ENCODE measurements at regions not wholly inside any gene's neighbourhood (a gene's known extent, or its start where the extent isn't known, plus 50 kb on each side); places are given as distances from the start of the nearest gene placed in this dataset.

GRCh38 chr5:56489272-56489671, 256.1 kb upstream of the ANKRD55 start:
- Histone ChIP-seq H3K4me1 (ENCODE audit: control insufficient read depth, insufficient read depth, low read length) (peaks cover 22% of the 10 kb centered on the region), H3K9ac (ENCODE audit: low read length) (no peak overlapping the region), H3K4me3 (ENCODE audit: low read length) (no peak overlapping the region)

GRCh38 chr5:56487528-56488115, 254.5 kb upstream of the ANKRD55 start:
- Histone ChIP-seq H3K4me3 (ENCODE audit: low read length) (no peak overlapping the region), H3K9ac (ENCODE audit: low read length) (no peak overlapping the region), H3K4me1 (ENCODE audit: control insufficient read depth, insufficient read depth, low read length) (peaks cover 22% of the 10 kb centered on the region), H3K9me3 (ENCODE audit: control insufficient read depth, low read length) (no peaks in the 10 kb centered on the region), H3K36me3 (ENCODE audit: control insufficient read depth, insufficient read depth, low read length) (no peaks in the 10 kb centered on the region), H3K27me3 (ENCODE audit: control insufficient read depth, insufficient read depth, low read length) (no peaks in the 10 kb centered on the region)

More at GRCh38 chr5:56489272-56489671, 256.1 kb upstream of the ANKRD55 start:
- no peaks in the 10 kb centered on the region for H3K27me3 ChIP-seq (ENCODE audit: control insufficient read depth, insufficient read depth, low read length)
- H3K9me3 ChIP-seq (ENCODE audit: control insufficient read depth, low read length) = no peaks in the 10 kb centered on the region
- no peaks in the 10 kb centered on the region for H3K36me3 ChIP-seq (ENCODE audit: control insufficient read depth, insufficient read depth, low read length)

GRCh38 chr5:56482363-56482762, 249.2 kb upstream of the ANKRD55 start:
- Histone ChIP-seq H3K4me1 (ENCODE audit: control insufficient read depth, insufficient read depth, low read length) (peaks cover 22% of the 10 kb centered on the region), H3K9ac (ENCODE audit: low read length) (no peak overlapping the region), H3K4me3 (ENCODE audit: low read length) (no peak overlapping the region), H3K27me3 (ENCODE audit: control insufficient read depth, insufficient read depth, low read length) (peaks cover 24% of the 10 kb centered on the region), H3K9me3 (ENCODE audit: control insufficient read depth, low read length) (no peaks in the 10 kb centered on the region), H3K36me3 (ENCODE audit: control insufficient read depth, insufficient read depth, low read length) (no peaks in the 10 kb centered on the region)

- peaks cover 24% of the 10 kb centered on the region for H3K27me3 ChIP-seq (ENCODE audit: control insufficient read depth, insufficient read depth, low read length)
- peak overlapping the region; percentile 61 for H3K9ac ChIP-seq (ENCODE audit: low read length)
- H3K4me1 ChIP-seq (ENCODE audit: control insufficient read depth, insufficient read depth, low read length) = peaks cover 22% of the 10 kb centered on the region
- no peaks in the 10 kb centered on the region for H3K36me3 ChIP-seq (ENCODE audit: control insufficient read depth, insufficient read depth, low read length)
- H3K4me3 ChIP-seq (ENCODE audit: low read length) = peak overlapping the region; percentile 57
- H3K9me3 ChIP-seq (ENCODE audit: control insufficient read depth, low read length) = no peaks in the 10 kb centered on the region
These were observed 248.6 kb upstream of the ANKRD55 start for GRCh38 chr5:56481428-56482357.

GRCh38 chr5:56480705-56481427, 247.7 kb upstream of the ANKRD55 start:
- peak overlapping the region; percentile 57 for H3K4me3 ChIP-seq (ENCODE audit: low read length)
- H3K9ac ChIP-seq (ENCODE audit: low read length) = peak overlapping the region; percentile 61
- H3K9me3 ChIP-seq (ENCODE audit: control insufficient read depth, low read length) = no peaks in the 10 kb centered on the region
- peaks cover 24% of the 10 kb centered on the region for H3K27me3 ChIP-seq (ENCODE audit: control insufficient read depth, insufficient read depth, low read length)
- peaks cover 22% of the 10 kb centered on the region for H3K4me1 ChIP-seq (ENCODE audit: control insufficient read depth, insufficient read depth, low read length)
- no peaks in the 10 kb centered on the region for H3K36me3 ChIP-seq (ENCODE audit: control insufficient read depth, insufficient read depth, low read length)

- Histone ChIP-seq H3K4me3 (ENCODE audit: low read length) (no peak overlapping the region), H3K9ac (ENCODE audit: low read length) (peak overlapping the region; percentile 61), H3K9me3 (ENCODE audit: control insufficient read depth, low read length) (no peaks in the 10 kb centered on the region)
These were observed 247.1 kb upstream of the ANKRD55 start for GRCh38 chr5:56480078-56480704.

GRCh38 chr5:56479696-56480077, 246.6 kb upstream of the ANKRD55 start:
- Histone ChIP-seq H3K9ac (ENCODE audit: low read length) (no peak overlapping the region), H3K4me3 (ENCODE audit: low read length) (no peak overlapping the region), H3K36me3 (ENCODE audit: control insufficient read depth, insufficient read depth, low read length) (no peaks in the 10 kb centered on the region), H3K27me3 (ENCODE audit: control insufficient read depth, insufficient read depth, low read length) (peaks cover 24% of the 10 kb centered on the region), H3K9me3 (ENCODE audit: control insufficient read depth, low read length) (no peaks in the 10 kb centered on the region), H3K4me1 (ENCODE audit: control insufficient read depth, insufficient read depth, low read length) (peaks cover 22% of the 10 kb centered on the region)

More at GRCh38 chr5:56480078-56480704, 247.1 kb upstream of the ANKRD55 start:
- Histone ChIP-seq H3K4me1 (ENCODE audit: control insufficient read depth, insufficient read depth, low read length) (peaks cover 22% of the 10 kb centered on the region), H3K27me3 (ENCODE audit: control insufficient read depth, insufficient read depth, low read length) (peaks cover 24% of the 10 kb centered on the region), H3K36me3 (ENCODE audit: control insufficient read depth, insufficient read depth, low read length) (no peaks in the 10 kb centered on the region)

GRCh38 chr5:56479126-56479525, 246.0 kb upstream of the ANKRD55 start:
- H3K9ac ChIP-seq (ENCODE audit: low read length) = peak overlapping the region; percentile 8
- no peak overlapping the region for H3K4me3 ChIP-seq (ENCODE audit: low read length)
- H3K9me3 ChIP-seq (ENCODE audit: control insufficient read depth, low read length) = no peaks in the 10 kb centered on the region
- H3K4me1 ChIP-seq (ENCODE audit: control insufficient read depth, insufficient read depth, low read length) = peaks cover 22% of the 10 kb centered on the region
- H3K36me3 ChIP-seq (ENCODE audit: control insufficient read depth, insufficient read depth, low read length) = no peaks in the 10 kb centered on the region
- peaks cover 24% of the 10 kb centered on the region for H3K27me3 ChIP-seq (ENCODE audit: control insufficient read depth, insufficient read depth, low read length)

GRCh38 chr5:56478062-56478461, 244.9 kb upstream of the ANKRD55 start:
- H3K36me3 ChIP-seq (ENCODE audit: control insufficient read depth, insufficient read depth, low read length) = no peaks in the 10 kb centered on the region
- H3K9me3 ChIP-seq (ENCODE audit: control insufficient read depth, low read length) = no peaks in the 10 kb centered on the region
- no peak overlapping the region for H3K9ac ChIP-seq (ENCODE audit: low read length)
- peaks cover 22% of the 10 kb centered on the region for H3K4me1 ChIP-seq (ENCODE audit: control insufficient read depth, insufficient read depth, low read length)
- H3K4me3 ChIP-seq (ENCODE audit: low read length) = no peak overlapping the region
- H3K27me3 ChIP-seq (ENCODE audit: control insufficient read depth, insufficient read depth, low read length) = peaks cover 24% of the 10 kb centered on the region

GRCh38 chr5:56476487-56476856, 243.3 kb upstream of the ANKRD55 start:
- no peak overlapping the region for H3K4me3 ChIP-seq (ENCODE audit: low read length)
- no peak overlapping the region for H3K9ac ChIP-seq (ENCODE audit: low read length)
- no peaks in the 10 kb centered on the region for H3K9me3 ChIP-seq (ENCODE audit: control insufficient read depth, low read length)
- H3K27me3 ChIP-seq (ENCODE audit: control insufficient read depth, insufficient read depth, low read length) = peaks cover 23% of the 10 kb centered on the region
- peaks cover 17% of the 10 kb centered on the region for H3K4me1 ChIP-seq (ENCODE audit: control insufficient read depth, insufficient read depth, low read length)
- H3K36me3 ChIP-seq (ENCODE audit: control insufficient read depth, insufficient read depth, low read length) = no peaks in the 10 kb centered on the region

- no peaks in the 10 kb centered on the region for H3K9me3 ChIP-seq (ENCODE audit: control insufficient read depth, low read length)
- peaks cover 12% of the 10 kb centered on the region for H3K4me1 ChIP-seq (ENCODE audit: control insufficient read depth, insufficient read depth, low read length)
- no peak overlapping the region for H3K9ac ChIP-seq (ENCODE audit: low read length)
- no peaks in the 10 kb centered on the region for H3K36me3 ChIP-seq (ENCODE audit: control insufficient read depth, insufficient read depth, low read length)
- peaks cover 17% of the 10 kb centered on the region for H3K27me3 ChIP-seq (ENCODE audit: control insufficient read depth, insufficient read depth, low read length)
- H3K4me3 ChIP-seq (ENCODE audit: low read length) = no peak overlapping the region
These were observed 242.8 kb upstream of the ANKRD55 start for GRCh38 chr5:56475689-56476486.

All from mucosa of stomach (tissue), 1 donor.